Vagina (tissue), 2 donors: ENCODE measurements at regions not wholly inside any gene's neighbourhood (a gene's known extent, or its start where the extent isn't known, plus 50 kb on each side); places are given as distances from the start of the nearest gene placed in this dataset.

Experiments
- POLR2A ChIP-seq, 2 donors: fragments of 450-650 bp; IDR thresholded peaks; one replicate each; pipeline ENCODE4 v1.6.1; 2017; ENCODE audit warnings: antibody characterized with exemption in 2 of 2, mild to moderate bottlenecking in 2 of 2, moderate library complexity in 2 of 2
- POLR2AphosphoS5 ChIP-seq, 2 donors: sonication (generic); formaldehyde crosslinking; IDR thresholded peaks; one replicate each; pipeline ENCODE4 v1.9.0; 2017; ENCODE audit warnings: antibody characterized with exemption in 2 of 2, mild to moderate bottlenecking in 2 of 2, low read depth in 1 of 2; ENCODE audit not compliant: insufficient read depth in 1 of 2

DNA sequence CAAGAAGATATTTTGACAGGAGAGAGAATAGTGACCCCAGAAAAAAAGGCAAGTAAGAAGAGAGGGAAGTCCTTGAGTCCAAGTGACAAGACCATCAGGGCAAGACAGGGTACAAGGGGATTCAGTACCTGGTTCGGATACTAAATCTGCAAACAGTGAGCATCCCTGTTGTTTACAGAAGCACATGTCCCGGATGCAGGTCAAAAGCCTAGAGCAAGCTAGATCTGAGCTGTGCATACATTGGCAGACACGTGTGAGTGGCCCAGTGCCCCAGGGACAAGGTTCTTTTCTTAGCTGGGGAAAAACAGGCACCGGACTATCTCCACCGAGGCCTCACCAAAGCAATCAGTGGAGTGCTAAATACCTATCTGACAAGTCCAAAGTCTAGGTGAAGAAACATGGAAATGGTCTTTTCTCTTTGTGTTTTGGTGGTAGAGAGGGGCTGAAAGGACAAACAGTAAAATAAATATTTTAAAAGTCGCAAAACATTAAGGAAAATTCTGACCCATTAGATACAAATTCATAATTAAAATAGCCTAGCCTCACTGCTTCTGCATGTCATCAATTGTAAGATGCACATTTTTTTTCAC is 165.2 kb downstream of the SUCLG1 start:
- no peak for TF ChIP-seq POLR2AphosphoS5 (IDR thresholded peaks at IDR 0.05; ENCODE audit: insufficient read depth in 1 of 2, low read depth in 1 of 2)
- no peak for TF ChIP-seq POLR2A (IDR thresholded peaks at IDR 0.05)
